ENCODE measurements at regions not wholly inside any gene's neighbourhood (a gene's known extent, or its start where the extent isn't known, plus 50 kb on each side); places are given as distances from the start of the nearest gene placed in this dataset.

DNA sequence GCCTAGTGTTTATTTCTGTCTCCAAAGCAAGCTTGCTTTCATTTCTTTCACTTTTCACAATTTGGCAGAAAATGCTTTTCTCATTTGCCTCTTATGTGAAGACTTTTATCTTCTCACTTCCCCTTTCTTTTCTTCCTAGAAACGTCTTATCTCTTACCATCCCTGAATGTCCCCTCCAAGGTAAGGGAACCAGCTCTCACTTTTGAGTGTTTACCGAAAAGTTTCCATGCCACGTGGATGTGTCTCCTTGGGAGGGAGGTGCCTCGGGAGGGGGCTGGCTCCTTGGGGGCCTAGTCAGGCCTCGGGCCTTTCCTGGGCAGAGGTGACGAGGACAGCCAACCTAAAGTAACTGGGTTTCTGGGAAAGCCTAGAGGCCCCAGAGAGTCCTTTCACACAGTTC, 127.4 kb downstream of the CD24 start (continued):
- TF ChIP-seq SAFB (IDR thresholded peaks at IDR 0.05; ENCODE audit: borderline replicate concordance, low read depth, low read length), result no peak
- TF ChIP-seq BRF1 (IDR thresholded peaks at IDR 0.05; ENCODE audit: borderline replicate concordance, extremely low read depth, insufficient read length), result no peak
- no peak for TF ChIP-seq NELFE (IDR thresholded peaks at IDR 0.05; ENCODE audit: insufficient read depth, insufficient read length)
- TF ChIP-seq, protein P1, sequence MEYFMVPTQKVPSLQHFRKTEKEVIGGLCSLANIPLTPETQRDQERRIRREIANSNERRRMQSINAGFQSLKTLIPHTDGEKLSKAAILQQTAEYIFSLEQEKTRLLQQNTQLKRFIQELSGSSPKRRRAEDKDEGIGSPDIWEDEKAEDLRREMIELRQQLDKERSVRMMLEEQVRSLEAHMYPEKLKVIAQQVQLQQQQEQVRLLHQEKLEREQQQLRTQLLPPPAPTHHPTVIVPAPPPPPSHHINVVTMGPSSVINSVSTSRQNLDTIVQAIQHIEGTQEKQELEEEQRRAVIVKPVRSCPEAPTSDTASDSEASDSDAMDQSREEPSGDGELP (CRISPR knock-in tag; IDR thresholded peaks at IDR 0.05; ENCODE audit: borderline replicate concordance), result no peak
- TF ChIP-seq, protein P2, sequence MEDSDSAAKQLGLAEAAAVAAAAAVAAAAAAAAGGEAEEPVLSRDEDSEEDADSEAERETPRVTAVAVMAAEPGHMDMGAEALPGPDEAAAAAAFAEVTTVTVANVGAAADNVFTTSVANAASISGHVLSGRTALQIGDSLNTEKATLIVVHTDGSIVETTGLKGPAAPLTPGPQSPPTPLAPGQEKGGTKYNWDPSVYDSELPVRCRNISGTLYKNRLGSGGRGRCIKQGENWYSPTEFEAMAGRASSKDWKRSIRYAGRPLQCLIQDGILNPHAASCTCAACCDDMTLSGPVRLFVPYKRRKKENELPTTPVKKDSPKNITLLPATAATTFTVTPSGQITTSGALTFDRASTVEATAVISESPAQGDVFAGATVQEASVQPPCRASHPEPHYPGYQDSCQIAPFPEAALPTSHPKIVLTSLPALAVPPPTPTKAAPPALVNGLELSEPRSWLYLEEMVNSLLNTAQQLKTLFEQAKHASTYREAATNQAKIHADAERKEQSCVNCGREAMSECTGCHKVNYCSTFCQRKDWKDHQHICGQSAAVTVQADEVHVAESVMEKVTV (CRISPR knock-in tag; IDR thresholded peaks at IDR 0.05), result no peak
- no peak for TF ChIP-seq XRCC5 (IDR thresholded peaks at IDR 0.05; ENCODE audit: low read depth, low read length)
- peak; percentile 19 for TF ChIP-seq CCNT2 (IDR thresholded peaks at IDR 0.05; ENCODE audit: borderline replicate concordance, extremely low read depth, insufficient read length, low read depth, low read length)
- TF ChIP-seq MAFF (IDR thresholded peaks at IDR 0.05; ENCODE audit: low read length), result no peak
- no peak for TF ChIP-seq FOXO4 (CRISPR knock-in tag; IDR thresholded peaks at IDR 0.05)
- TF ChIP-seq ZFP30 (CRISPR knock-in tag; IDR thresholded peaks at IDR 0.05; ENCODE audit: borderline replicate concordance), result no peak
- no peak for TF ChIP-seq CREB1 (IDR thresholded peaks at IDR 0.05)
- TF ChIP-seq CREB1 (CRISPR knock-in tag; IDR thresholded peaks at IDR 0.05), result no peak
- TF ChIP-seq ZNF282 (CRISPR knock-in tag; IDR thresholded peaks at IDR 0.05), result no peak
- peak; percentile 35; the same call in 1 of the 2 replicates for TF ChIP-seq JUND (IDR thresholded peaks at IDR 0.05; ENCODE audit: borderline replicate concordance, low read depth, low read length)
- no peak; the same call in 2 of the 3 replicates for TF ChIP-seq JUND (tag; IDR thresholded peaks at IDR 0.05; ENCODE audit: borderline replicate concordance, low read depth, low read length)
- TF ChIP-seq ILF3 (IDR thresholded peaks at IDR 0.05; ENCODE audit: borderline replicate concordance), result no peak
- no peak for TF ChIP-seq ZNF764 (CRISPR knock-in tag; IDR thresholded peaks at IDR 0.05; ENCODE audit: low read depth)
- TF ChIP-seq ZNF217 (CRISPR knock-in tag; IDR thresholded peaks at IDR 0.05), result no peak
- no peak for TF ChIP-seq KDM4B (IDR thresholded peaks at IDR 0.05; ENCODE audit: borderline replicate concordance in 2 of 2, low read depth in 1 of 2)
- no peak for TF ChIP-seq BDP1 (IDR thresholded peaks at IDR 0.05; ENCODE audit: insufficient read depth, insufficient read length)
- no peak for TF ChIP-seq SIN3B (IDR thresholded peaks at IDR 0.05; ENCODE audit: low read depth)
- TF ChIP-seq RFX7 (CRISPR knock-in tag; IDR thresholded peaks at IDR 0.05), result no peak
- TF ChIP-seq SMARCA4 (IDR thresholded peaks at IDR 0.05), result peak; percentile 89
- TF ChIP-seq, protein P3, sequence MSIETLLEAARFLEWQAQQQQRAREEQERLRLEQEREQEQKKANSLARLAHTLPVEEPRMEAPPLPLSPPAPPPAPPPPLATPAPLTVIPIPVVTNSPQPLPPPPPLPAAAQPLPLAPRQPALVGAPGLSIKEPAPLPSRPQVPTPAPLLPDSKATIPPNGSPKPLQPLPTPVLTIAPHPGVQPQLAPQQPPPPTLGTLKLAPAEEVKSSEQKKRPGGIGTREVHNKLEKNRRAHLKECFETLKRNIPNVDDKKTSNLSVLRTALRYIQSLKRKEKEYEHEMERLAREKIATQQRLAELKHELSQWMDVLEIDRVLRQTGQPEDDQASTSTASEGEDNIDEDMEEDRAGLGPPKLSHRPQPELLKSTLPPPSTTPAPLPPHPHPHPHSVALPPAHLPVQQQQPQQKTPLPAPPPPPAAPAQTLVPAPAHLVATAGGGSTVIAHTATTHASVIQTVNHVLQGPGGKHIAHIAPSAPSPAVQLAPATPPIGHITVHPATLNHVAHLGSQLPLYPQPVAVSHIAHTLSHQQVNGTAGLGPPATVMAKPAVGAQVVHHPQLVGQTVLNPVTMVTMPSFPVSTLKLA (conservative IDR thresholded peaks at IDR 0.05), result peak; percentile 92 to 94
- no peak for TF ChIP-seq ZC3H8 (IDR thresholded peaks at IDR 0.05)
- no peak for TF ChIP-seq PURB (CRISPR knock-in tag; IDR thresholded peaks at IDR 0.05; ENCODE audit: low read depth)

Measured in K562 (cell line).